ENCODE measurements at regions not wholly inside any gene's neighbourhood (a gene's known extent, or its start where the extent isn't known, plus 50 kb on each side); places are given as distances from the start of the nearest gene placed in this dataset.

- no peak for DNase-seq (ENCODE audit: low spot score)
These were observed 54.6 kb upstream of the ANK2 start for GRCh38 chr4:112994732-112995464.

Small RNA genes lying in the stretch of these regions (small RNA-seq; reads per million reads assigned to genes)
- gene AC017007.1, result 0 reads per million in 2 experiments
- 0 reads per million in 2 experiments for gene RF00019

All from SK-N-DZ (cell line).